Natural killer cell (primary cell): ENCODE measurements at regions not wholly inside any gene's neighbourhood (a gene's known extent, or its start where the extent isn't known, plus 50 kb on each side); places are given as distances from the start of the nearest gene placed in this dataset.
A peak's percentile ranks its signal among the peaks of the same experiment; 100 is the strongest.

Experiments
- ATAC-seq, 3 donors: fragments of 150-1000 bp in 2 of 3; fragments of 200-7000 bp in 1 of 3; cut with Tn5 transposase; 1 replicate in 1 of 3; 2 replicates in 2 of 3; pipeline ENCODE4 v1.10.0; 2021; ENCODE audit warnings: mild to moderate bottlenecking in 2 of 3, moderate library complexity in 2 of 3
- DNase-seq, 2 donors: peaks; one replicate each; pipeline versions ENCODE4 v3.0.0 to v3.0.0-alpha.2; 2013 to 2021; ENCODE audit warnings: mixed read lengths in 1 of 2
- H3K27ac ChIP-seq: one replicate; pipeline ENCODE4 v1.5.1; 2013; ENCODE audit warnings: mild to moderate bottlenecking, low read length
- H3K27me3 ChIP-seq: one replicate; pipeline ENCODE4 v1.6.1; 2013; ENCODE audit warnings: low read length; ENCODE audit not compliant: control insufficient read depth, insufficient read depth
- H3K36me3 ChIP-seq: one replicate; pipeline ENCODE4 v1.6.1; 2013; ENCODE audit warnings: low read length; ENCODE audit not compliant: control insufficient read depth, insufficient read depth
- H3K4me1 ChIP-seq: one replicate; pipeline ENCODE4 v1.6.1; 2013; ENCODE audit warnings: low read length; ENCODE audit not compliant: control insufficient read depth, insufficient read depth
- H3K4me3 ChIP-seq: one replicate; pipeline ENCODE4 v1.5.1; 2013; ENCODE audit warnings: low read length
- H3K9me3 ChIP-seq: one replicate; pipeline ENCODE4 v1.6.1; 2013; ENCODE audit warnings: low read length; ENCODE audit not compliant: control insufficient read depth, insufficient read depth
- H3K27ac Mint-ChIP-seq, 2 donors: one replicate each; pipeline ENCODE4 v1.8.0; 2022; ENCODE audit warnings: mild to moderate bottlenecking in 2 of 2, mixed read lengths in 2 of 2, moderate library complexity in 1 of 2
- H3K27me3 Mint-ChIP-seq, 2 donors: one replicate each; pipeline ENCODE4 v1.8.0; 2022; ENCODE audit warnings: low read depth in 2 of 2, mixed read lengths in 2 of 2
- H3K36me3 Mint-ChIP-seq: one replicate; pipeline ENCODE4 v1.8.0; 2022; ENCODE audit warnings: mixed read lengths
- H3K4me1 Mint-ChIP-seq, 2 donors: one replicate each; pipeline ENCODE4 v1.8.0; 2022; ENCODE audit warnings: mixed read lengths in 2 of 2
- H3K4me3 Mint-ChIP-seq: one replicate; pipeline ENCODE4 v1.8.0; 2022; ENCODE audit warnings: mild to moderate bottlenecking, moderate library complexity, mixed read lengths
- H3K9me3 Mint-ChIP-seq, 2 donors: one replicate each; pipeline ENCODE4 v1.8.0; 2022; ENCODE audit warnings: mixed read lengths in 2 of 2
- CTCF ChIP-seq: fragments of 200-600 bp; IDR thresholded peaks from one replicate; pipeline ENCODE4 v1.8.0; 2022; ENCODE audit warnings: antibody characterized with exemption
- WGBS: methylation state at CpG from one replicate; pipeline ENCODE4 v1.1.7; 2013; ENCODE audit warnings: missing lambda C conversion rate; ENCODE audit not compliant: insufficient coverage; 5-methylcytosine and 5-hydroxymethylcytosine counted together
- intact Hi-C: fragments of 100-400 bp; cut with micrococcal nuclease; formaldehyde crosslinking; loops from one replicate; pipeline ENCODE4 v1.14.2; 2022

- no peak overlapping the region for H3K27ac ChIP-seq
- DNase-seq = no peak
- no peak overlapping the region for H3K27ac Mint-ChIP-seq
- intact Hi-C loops = loop anchor here (5.0 kb wide), 1 partner anchor 1240 kb away; no protein-coding TSS in a partner anchor
- peaks cover 7 to 23% of the 10 kb centered on the region in 2 donors for H3K4me1 Mint-ChIP-seq
- H3K36me3 ChIP-seq = no peaks in the 10 kb centered on the region
- no peak for TF ChIP-seq CTCF
- no peak overlapping the region for H3K4me3 Mint-ChIP-seq
- H3K27me3 ChIP-seq = no peaks in the 10 kb centered on the region
- no peak for ATAC-seq
- H3K36me3 Mint-ChIP-seq = no peaks in the 10 kb centered on the region
- WGBS = 89% methylated on average over 18 of the region's 19 CpGs
- no peak overlapping the region for H3K4me3 ChIP-seq
- H3K9me3 ChIP-seq = no peaks in the 10 kb centered on the region
- H3K9me3 Mint-ChIP-seq = peaks cover 0 to 5% of the 10 kb centered on the region in 2 donors
- H3K27me3 Mint-ChIP-seq = peaks cover 0 to 2% of the 10 kb centered on the region in 2 donors
- peaks cover 10% of the 10 kb centered on the region for H3K4me1 ChIP-seq
These were observed 74.4 kb upstream of the PRR5 start for GRCh38 chr22:44627521-44628139.

GRCh38 chr22:44625981-44626687 is 75.9 kb upstream of the PRR5 start:
- no peak overlapping the region for H3K4me3 Mint-ChIP-seq
- peak; percentile 84 to 87 (median 86) for ATAC-seq
- 7% methylated on average over 16 of the region's 16 CpGs for WGBS
- peaks cover 0 to 2% of the 10 kb centered on the region in 2 donors for H3K9me3 Mint-ChIP-seq
- Histone ChIP-seq H3K36me3 (no peaks in the 10 kb centered on the region), H3K4me1 (peaks cover 9% of the 10 kb centered on the region), H3K9me3 (no peaks in the 10 kb centered on the region), H3K4me3 (no peak overlapping the region), H3K27me3 (no peaks in the 10 kb centered on the region), H3K27ac (no peak overlapping the region)
- TF ChIP-seq CTCF = peak; percentile 99
- peak overlapping the region in 1 of 2 donors; percentile 12 for H3K27ac Mint-ChIP-seq
- peaks cover 0 to 2% of the 10 kb centered on the region in 2 donors for H3K27me3 Mint-ChIP-seq
- DNase-seq = peak; percentile 76 to 91
- intact Hi-C loops = loop anchor here (1.0 to 5.0 kb wide), 3 partner anchors 545 to 1239 kb away; no protein-coding TSS in a partner anchor
- peaks cover 7 to 18% of the 10 kb centered on the region in 2 donors for H3K4me1 Mint-ChIP-seq
- H3K36me3 Mint-ChIP-seq = no peaks in the 10 kb centered on the region

- H3K4me1 ChIP-seq = peaks cover 17% of the 10 kb centered on the region
- H3K27me3 ChIP-seq = no peaks in the 10 kb centered on the region
- Mint-ChIP-seq H3K36me3 (no peaks in the 10 kb centered on the region), H3K27me3 (peaks cover 0 to 2% of the 10 kb centered on the region in 2 donors), H3K9me3 (no peaks in the 10 kb centered on the region), H3K4me3 (no peak overlapping the region), H3K27ac (no peak overlapping the region), H3K4me1 (peaks cover 10 to 15% of the 10 kb centered on the region in 2 donors)
- DNase-seq (no peak), ATAC-seq (no peak)
- intact Hi-C loops = loop anchor here (5.0 kb wide), 1 partner anchor 1238 kb away; no protein-coding TSS in a partner anchor
- H3K27ac ChIP-seq = no peak overlapping the region
- 95% methylated on average over 6 of the region's 7 CpGs for WGBS
- no peak for TF ChIP-seq CTCF
- H3K4me3 ChIP-seq = no peak overlapping the region
- no peaks in the 10 kb centered on the region for H3K9me3 ChIP-seq
- H3K36me3 ChIP-seq = no peaks in the 10 kb centered on the region
These were observed 76.6 kb upstream of the PRR5 start for GRCh38 chr22:44625421-44625760.
